ENCODE measurements at regions not wholly inside any gene's neighbourhood (a gene's known extent, or its start where the extent isn't known, plus 50 kb on each side); places are given as distances from the start of the nearest gene placed in this dataset.

GRCh38 chr9:109950710-109951443, 170.9 kb downstream of the PALM2AKAP2 start:
- no peaks in the 10 kb centered on the region for H4K20me1 ChIP-seq (ENCODE audit: control insufficient read depth, insufficient read depth)
- ChIA-PET SMC1A (ENCODE audit: uncharacterized antibody, unreplicated experiment) (interaction anchor here (0.6 to 2.6 kb wide), 16 partner anchors 10 to 180 kb away, joined by 3 to 10 read pairs (median 4); no protein-coding TSS in a partner anchor), POLR2A (interaction anchor here (1.0 kb wide), 1 partner anchor 29 kb away, joined by 4 read pairs; no protein-coding TSS in a partner anchor), CTCF (interaction anchor here (0.6 to 4.6 kb wide), 6 partner anchors 13 to 154 kb away, joined by 3 to 18 read pairs (median 5); no protein-coding TSS in a partner anchor), RAD21 (ENCODE audit: unreplicated experiment) (interaction anchor here (0.7 to 5.3 kb wide), 6 partner anchors 16 to 201 kb away, joined by 3 to 26 read pairs (median 4); no protein-coding TSS in a partner anchor)
- BruUV-seq (replicated peaks) = no TSS peak
- no peaks in the 10 kb centered on the region for H3K27me3 ChIP-seq (replicated peaks in 1 of 2; ENCODE audit: control insufficient read depth in 2 of 2, insufficient read depth in 2 of 2, low read length in 1 of 2)
- WGBS (ENCODE audit: insufficient coverage, insufficient replicate concordance, low lambda C conversion rate, missing lambda C conversion rate) = 14% methylated on average over 7 of the region's 7 CpGs
- no peak overlapping the region for H3K4me3 ChIP-seq
- in situ Hi-C loops (cut with MboI) (no loop called here), intact Hi-C loops (cut with micrococcal nuclease; ENCODE audit: unreplicated experiment) (no loop called here)
- ATAC-seq = peak; percentile 42
- peak overlapping the region; percentile 68 for H3K27ac ChIP-seq (ENCODE audit: control insufficient read depth, insufficient read depth)
- H3K4me1 ChIP-seq (ENCODE audit: control insufficient read depth, insufficient read depth, low read length) = peaks cover 29% of the 10 kb centered on the region
- peak overlapping the region; percentile 62 for H3K4me2 ChIP-seq (ENCODE audit: control insufficient read depth, insufficient read depth)
- DNase-seq (ENCODE audit: low read depth, low spot score) = no peak
- no peaks in the 10 kb centered on the region for H3K79me2 ChIP-seq (ENCODE audit: control insufficient read depth, insufficient read depth, low read length)
- TF ChIP-seq MTA3 (IDR thresholded peaks at IDR 0.05; ENCODE audit: borderline replicate concordance, low read length) (peak; percentile 59; the same call in 1 of the 2 replicates), MEF2A (IDR thresholded peaks at IDR 0.05; ENCODE audit: insufficient read depth, low read depth, low read length) (peak; percentile 44; the same call in 1 of the 2 replicates), POLR2AphosphoS5 (IDR thresholded peaks at IDR 0.05; ENCODE audit: low read length) (no peak), EED (IDR thresholded peaks at IDR 0.05; ENCODE audit: low read depth) (peak; percentile 80), CBX5 (IDR thresholded peaks at IDR 0.05; ENCODE audit: low read depth) (peak; percentile 83; the same call in 1 of the 2 replicates), CREM (IDR thresholded peaks at IDR 0.05; ENCODE audit: low read depth) (peak; percentile 10; the same call in 1 of the 2 replicates), SRF (IDR thresholded peaks at IDR 0.05; ENCODE audit: low read depth in 2 of 2, low read length in 2 of 2) (0 out of 4 replicates have a peak, but pooled peaks of 1 of the 2 experiments have one; percentile 11), SMC3 (IDR thresholded peaks at IDR 0.05; ENCODE audit: borderline replicate concordance, low read length) (no peak), RB1 (IDR thresholded peaks at IDR 0.05; ENCODE audit: borderline replicate concordance) (no peak), IRF4 (IDR thresholded peaks at IDR 0.05; ENCODE audit: low read depth, low read length) (no peak), NFIC (IDR thresholded peaks at IDR 0.05; ENCODE audit: low read depth, low read length) (peak; percentile 75), RUNX3 (IDR thresholded peaks at IDR 0.05; ENCODE audit: low read length) (peak; percentile 88), SIN3A (IDR thresholded peaks at IDR 0.05; ENCODE audit: low read depth, low read length) (no peak), EP300 (IDR thresholded peaks at IDR 0.05; ENCODE audit: borderline replicate concordance in 1 of 2, control insufficient read depth in 1 of 2, low read depth in 2 of 2, low read length in 2 of 2) (no peak), JUNB (IDR thresholded peaks at IDR 0.05) (peak; percentile 83), BCL11A (IDR thresholded peaks at IDR 0.05; ENCODE audit: low read depth, low read length) (0 out of 2 replicates have a peak, but pooled peaks have one; percentile 24), FOXM1 (IDR thresholded peaks at IDR 0.05; ENCODE audit: low read depth, low read length) (peak; percentile 61; the same call in 1 of the 2 replicates), PML (IDR thresholded peaks at IDR 0.05; ENCODE audit: low read length) (no peak), ZSCAN29 (IDR thresholded peaks at IDR 0.05) (no peak), HDGF (IDR thresholded peaks at IDR 0.05) (no peak), CREB1 (IDR thresholded peaks at IDR 0.05; ENCODE audit: low read depth) (0 out of 2 replicates have a peak, but pooled peaks have one; percentile 7), YY1 (IDR thresholded peaks at IDR 0.05; ENCODE audit: low read depth, low read length) (0 out of 2 replicates have a peak, but pooled peaks have one; percentile 30)
- FAIRE-seq = peak; percentile 73
- H3K9me3 ChIP-seq (replicated peaks; ENCODE audit: control insufficient read depth, insufficient read depth, low read length) = no peaks in the 10 kb centered on the region
- no peaks in the 10 kb centered on the region for H3K36me3 ChIP-seq (ENCODE audit: control insufficient read depth in 2 of 2, insufficient read depth in 2 of 2, low read length in 1 of 2)
- peak overlapping the region; percentile 18 for H2AFZ ChIP-seq (ENCODE audit: control insufficient read depth, low read depth, low read length)
- H3K9ac ChIP-seq (ENCODE audit: control insufficient read depth, insufficient read depth, low read length) = no peak overlapping the region
